IMR-90 (cell line): ENCODE measurements at regions not wholly inside any gene's neighbourhood (a gene's known extent, or its start where the extent isn't known, plus 50 kb on each side); places are given as distances from the start of the nearest gene placed in this dataset.

Experiments used
- ATAC-seq: fragments of 200-7000 bp; cut with Tn5 transposase; 2 replicates; pipeline ENCODE4 v1.9.1; 2020; ENCODE audit warnings: low read depth, mild to moderate bottlenecking, moderate library complexity
- BruUV-seq: library from RNA; stranded (reverse); fragments of 400-500 nt; replicated peaks from 2 replicates; lab custom pipeline; 2021; lab: Mats Ljungman, UMichigan
- CTCF ChIA-PET: fragments of 300-600 bp; formaldehyde crosslinking; extraction: SDS; loops from one replicate; lab custom pipeline; 2021; ENCODE audit warnings: antibody characterized with exemption; lab: Yijun Ruan, JAX
- POLR2A ChIA-PET: fragments of 300-600 bp; sonication (Branson Sonifier 250); formaldehyde crosslinking; loops from one replicate; lab custom pipeline; 2022; ENCODE audit warnings: antibody characterized with exemption; ENCODE audit not compliant: unreplicated experiment; lab: Charles Lee
- DNase-seq: peaks from one replicate; pipeline ENCODE4 v3.0.0; 2013
- H2AFZ ChIP-seq: replicated peaks from 2 replicates; pipeline ENCODE3; 2013; ENCODE audit warnings: low read length, mild to moderate bottlenecking; ENCODE audit not compliant: poor library complexity
- H2AK5ac ChIP-seq: 2 replicates; pipeline ENCODE4 v1.6.1; 2013; ENCODE audit warnings: low read depth, low read length, inconsistent platforms
- H2AK9ac ChIP-seq: replicated peaks from 2 replicates; pipeline ENCODE3; 2013; ENCODE audit warnings: mild to moderate bottlenecking, low read depth, low read length, moderate library complexity; ENCODE audit not compliant: poor library complexity
- H2BK120ac ChIP-seq: 2 replicates; pipeline ENCODE4 v1.6.1; 2013; ENCODE audit warnings: low read depth, low read length, inconsistent platforms
- H2BK15ac ChIP-seq: 3 replicates; pipeline ENCODE4 v1.6.1; 2013; ENCODE audit warnings: low read depth, low read length, inconsistent platforms
- H2BK20ac ChIP-seq: 2 replicates; pipeline ENCODE4 v1.6.1; 2013; ENCODE audit warnings: low read depth, mild to moderate bottlenecking, inconsistent platforms, low read length, moderate library complexity
- H2BK5ac ChIP-seq: 2 replicates; pipeline ENCODE4 v1.6.1; 2013; ENCODE audit warnings: mild to moderate bottlenecking, low read depth, low read length, inconsistent platforms; ENCODE audit not compliant: poor library complexity, severe bottlenecking
- H3K14ac ChIP-seq: replicated peaks from 2 replicates; pipeline ENCODE4 v1.6.1; 2013; ENCODE audit warnings: low read depth, low read length, inconsistent platforms
- H3K18ac ChIP-seq: 2 replicates; pipeline ENCODE4 v1.6.1; 2013; ENCODE audit warnings: low read depth, low read length, control low read depth
- H3K23ac ChIP-seq: 2 replicates; pipeline ENCODE4 v1.6.1; 2013; ENCODE audit warnings: low read depth, low read length, inconsistent platforms
- H3K27ac ChIP-seq: 2 replicates; pipeline ENCODE4 v1.5.1; 2013; ENCODE audit warnings: mild to moderate bottlenecking, control low read depth, low read length; ENCODE audit not compliant: insufficient read depth
- H3K27me3 ChIP-seq: 2 replicates; pipeline ENCODE4 v1.6.1; 2013; ENCODE audit warnings: low read length; ENCODE audit not compliant: control insufficient read depth, insufficient read depth
- H3K36me3 ChIP-seq: 2 replicates; pipeline ENCODE4 v1.6.1; 2013; ENCODE audit warnings: low read length, mixed read lengths; ENCODE audit not compliant: control insufficient read depth, insufficient read depth
- H3K4ac ChIP-seq: 2 replicates; pipeline ENCODE4 v1.6.1; 2013; ENCODE audit warnings: low read depth, low read length, inconsistent platforms
- H3K4me1 ChIP-seq: 2 replicates; pipeline ENCODE4 v1.6.1; 2013; ENCODE audit warnings: low read length, mixed read lengths; ENCODE audit not compliant: control insufficient read depth, insufficient read depth
- H3K4me2 ChIP-seq: 2 replicates; pipeline ENCODE4 v1.6.1; 2013; ENCODE audit warnings: low read depth, mild to moderate bottlenecking, control low read depth, low read length, moderate library complexity
- H3K4me3 ChIP-seq: 2 replicates; pipeline ENCODE4 v1.5.1; 2013; ENCODE audit warnings: low read depth, mild to moderate bottlenecking, control low read depth, low read length, moderate library complexity; ENCODE audit not compliant: insufficient read depth
- H3K56ac ChIP-seq: 2 replicates; pipeline ENCODE4 v1.6.1; 2013; ENCODE audit warnings: low read length, inconsistent platforms; ENCODE audit not compliant: insufficient read depth; ENCODE audit errors: extremely low read depth
- H3K79me1 ChIP-seq, 2 experiments: 2 replicates each; pipeline ENCODE4 v1.6.1; 2013; ENCODE audit warnings: low read length in 2 of 2, inconsistent platforms in 1 of 2, low read depth in 1 of 2
- H3K9ac ChIP-seq: 2 replicates; pipeline ENCODE4 v1.6.1; 2013; ENCODE audit warnings: low read depth, low read length, control low read depth
- H3K9me1 ChIP-seq: 2 replicates; pipeline ENCODE4 v1.6.1; 2013; ENCODE audit warnings: low read length, inconsistent platforms; ENCODE audit not compliant: insufficient read depth
- H3K9me3 ChIP-seq: 2 replicates; pipeline ENCODE4 v1.6.1; 2013; ENCODE audit warnings: low read length; ENCODE audit not compliant: control insufficient read depth, insufficient read depth
- H4K20me1 ChIP-seq: 2 replicates; pipeline ENCODE4 v1.6.1; 2013; ENCODE audit warnings: low read length, inconsistent platforms; ENCODE audit not compliant: insufficient read depth
- H4K5ac ChIP-seq: 2 replicates; pipeline ENCODE4 v1.6.1; 2013; ENCODE audit warnings: mild to moderate bottlenecking, low read depth, low read length, control low read depth
- H4K8ac ChIP-seq, 2 experiments: 2 replicates each; pipeline ENCODE4 v1.6.1; 2013; ENCODE audit warnings: low read depth in 2 of 2, low read length in 2 of 2, control low read depth in 1 of 2, inconsistent platforms in 1 of 2
- H4K91ac ChIP-seq: 2 replicates; pipeline ENCODE4 v1.6.1; 2013; ENCODE audit warnings: low read depth, low read length, inconsistent platforms; ENCODE audit not compliant: insufficient read depth
- BHLHE40 ChIP-seq: fragments of 150-350 bp; IDR thresholded peaks from 2 replicates; pipeline ENCODE4 v1.6.1; 2016; ENCODE audit warnings: mild to moderate bottlenecking, low read depth, low read length
- CEBPB ChIP-seq: IDR thresholded peaks from 2 replicates; pipeline ENCODE4 v1.6.1; 2012; ENCODE audit warnings: low read depth, low read length, improper control_type of control experiment
- CHD1 ChIP-seq: IDR thresholded peaks from 2 replicates; pipeline ENCODE4 v1.6.1; 2012; ENCODE audit warnings: low read depth, low read length, improper control_type of control experiment
- FOS ChIP-seq: fragments of 150-350 bp; IDR thresholded peaks from 2 replicates; pipeline ENCODE4 v1.6.1; 2016; ENCODE audit warnings: low read depth, low read length
- MAFK ChIP-seq: IDR thresholded peaks from 2 replicates; pipeline ENCODE4 v1.6.1; 2012; ENCODE audit warnings: low read depth, low read length, improper control_type of control experiment
- MAZ ChIP-seq: IDR thresholded peaks from 2 replicates; pipeline ENCODE4 v1.6.1; 2012; ENCODE audit warnings: low read depth, mild to moderate bottlenecking, low read length, improper control_type of control experiment, moderate library complexity, borderline replicate concordance
- MXI1 ChIP-seq: IDR thresholded peaks from 2 replicates; pipeline ENCODE4 v1.6.1; 2012; ENCODE audit warnings: low read depth, mild to moderate bottlenecking, low read length, moderate library complexity, borderline replicate concordance
- NFE2L2 ChIP-seq: fragments of 150-350 bp; IDR thresholded peaks from 2 replicates; pipeline ENCODE4 v1.6.1; 2016; ENCODE audit warnings: low read depth, mild to moderate bottlenecking, low read length
- POLR2A ChIP-seq: IDR thresholded peaks from 2 replicates; pipeline ENCODE4 v1.6.1; 2012; ENCODE audit warnings: mild to moderate bottlenecking, low read depth, low read length
- RAD21 ChIP-seq: IDR thresholded peaks from 2 replicates; pipeline ENCODE4 v1.6.1; 2012; ENCODE audit warnings: low read length, improper control_type of control experiment
- RCOR1 ChIP-seq: IDR thresholded peaks from 2 replicates; pipeline ENCODE4 v1.6.1; 2012; ENCODE audit warnings: mild to moderate bottlenecking, low read length, improper control_type of control experiment; ENCODE audit not compliant: insufficient replicate concordance
- RFX5 ChIP-seq: IDR thresholded peaks from 2 replicates; pipeline ENCODE4 v1.8.0; 2012; ENCODE audit warnings: low read depth, mild to moderate bottlenecking, low read length, moderate library complexity
- SMC3 ChIP-seq: fragments of 150-350 bp; IDR thresholded peaks from 2 replicates; pipeline ENCODE4 v1.6.1; 2016; ENCODE audit warnings: low read depth, mild to moderate bottlenecking, antibody characterized with exemption, low read length, moderate library complexity
- WGBS, 2 experiments: methylation state at CpG; one replicate each; pipeline versions ENCODE4 v1.1.5 to v1.1.7; 2013; ENCODE audit warnings: missing lambda C conversion rate in 2 of 2; ENCODE audit not compliant: insufficient read length in 1 of 2; ENCODE audit errors: extremely low coverage in 2 of 2; 5-methylcytosine and 5-hydroxymethylcytosine counted together
- dilution Hi-C: fragments of 300-500 bp; cut with HindIII; formaldehyde crosslinking; loops from one replicate; pipeline ENCODE4 v1.14.3; 2018; ENCODE audit warnings: low sequenced_read_pairs; ENCODE audit not compliant: unreplicated experiment
- in situ Hi-C: fragments of 300-500 bp; cut with MboI; formaldehyde crosslinking; loops from 3 replicates; pipeline ENCODE4 v1.14.3; 2019; ENCODE audit warnings: low sequenced_read_pairs, inconsistent platforms, mixed read lengths
- intact Hi-C: fragments of 100-400 bp; cut with micrococcal nuclease; formaldehyde crosslinking; loops from 2 replicates; pipeline ENCODE4 v1.10.0; 2022
- TF ChIP-seq, protein P1 (sequence below): fragments of 150-350 bp; IDR thresholded peaks from 2 replicates; pipeline ENCODE4 v1.6.1; 2017; ENCODE audit warnings: mild to moderate bottlenecking, antibody characterized with exemption, low read length, low read depth
- TF ChIP-seq, protein P2 (sequence below): conservative IDR thresholded peaks from 2 replicates; pipeline ENCODE4 v1.5.1; 2012; ENCODE audit warnings: mild to moderate bottlenecking, low read depth, low read length, improper control_type of control experiment
- TF ChIP-seq, protein P3 (sequence below): fragments of 150-350 bp; IDR thresholded peaks from 2 replicates; pipeline ENCODE4 v1.6.1; 2016; ENCODE audit warnings: low read depth, mild to moderate bottlenecking, low read length, moderate library complexity, borderline replicate concordance

DNA sequence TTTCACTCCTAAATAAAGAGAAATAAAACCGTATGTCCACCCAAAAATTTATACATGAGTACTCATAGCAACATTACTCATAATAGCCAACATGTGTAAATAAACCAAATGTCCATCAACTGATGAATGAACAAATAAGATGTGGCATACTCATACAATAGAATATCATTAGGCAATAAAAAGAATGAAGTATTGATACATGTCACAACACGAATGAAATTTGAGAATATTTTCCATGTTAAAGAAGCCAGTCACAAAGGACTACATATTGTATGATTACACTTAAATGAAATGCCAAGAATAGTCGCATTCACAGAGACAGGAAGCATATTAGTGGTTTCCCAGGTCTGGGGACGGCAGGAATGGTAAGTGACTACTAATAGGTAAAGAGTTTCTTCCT, 869.2 kb downstream of the IGSF11 start:
- no peak overlapping the region for H3K14ac ChIP-seq
- H2AFZ ChIP-seq, result no peak overlapping the region
- no peaks in the 10 kb centered on the region for H3K9me1 ChIP-seq
- no CpG with 5 or more reads among the region's 4 CpGs for WGBS, 2 experiments
- in situ Hi-C loops, result no loop called here
- dilution Hi-C loops, result no loop called here
- no peak overlapping the region for H2AK9ac ChIP-seq
- no peak overlapping the region for H2BK5ac ChIP-seq
- ChIA-PET CTCF (no interaction called here), POLR2A (no interaction called here)
- no peak overlapping the region for H2AK5ac ChIP-seq
- no peak overlapping the region for H3K9ac ChIP-seq
- H3K9me3 ChIP-seq, result no peaks in the 10 kb centered on the region
- no peak overlapping the region for H3K4ac ChIP-seq
- no peak overlapping the region for H3K4me3 ChIP-seq
- no peak for DNase-seq
- H3K27me3 ChIP-seq, result no peaks in the 10 kb centered on the region
- no peaks in the 10 kb centered on the region for H3K79me1 ChIP-seq
- no peak overlapping the region for H3K18ac ChIP-seq
- no peak overlapping the region for H2BK120ac ChIP-seq
- H3K56ac ChIP-seq, result no peak overlapping the region
- ATAC-seq, result no peak
- no peak overlapping the region for H3K27ac ChIP-seq
- no peak overlapping the region for H2BK20ac ChIP-seq
- H3K23ac ChIP-seq, result no peak overlapping the region
- intact Hi-C loops, result no loop called here
- no peak overlapping the region for H4K5ac ChIP-seq
- H4K8ac ChIP-seq, result no peak overlapping the region
- H3K4me2 ChIP-seq, result no peak overlapping the region
- H4K91ac ChIP-seq, result no peak overlapping the region
- H4K20me1 ChIP-seq, result no peaks in the 10 kb centered on the region
- H3K36me3 ChIP-seq, result no peaks in the 10 kb centered on the region
- BruUV-seq, result no TSS peak
- H2BK15ac ChIP-seq, result no peak overlapping the region
- TF ChIP-seq CHD1 (no peak), MAFK (no peak), BHLHE40 (no peak), NFE2L2 (no peak), RCOR1 (no peak), RAD21 (no peak), POLR2A (no peak), RFX5 (no peak), SMC3 (no peak), CEBPB (no peak), FOS (no peak), MAZ (no peak), MXI1 (no peak)
- TF ChIP-seq, protein P1, sequence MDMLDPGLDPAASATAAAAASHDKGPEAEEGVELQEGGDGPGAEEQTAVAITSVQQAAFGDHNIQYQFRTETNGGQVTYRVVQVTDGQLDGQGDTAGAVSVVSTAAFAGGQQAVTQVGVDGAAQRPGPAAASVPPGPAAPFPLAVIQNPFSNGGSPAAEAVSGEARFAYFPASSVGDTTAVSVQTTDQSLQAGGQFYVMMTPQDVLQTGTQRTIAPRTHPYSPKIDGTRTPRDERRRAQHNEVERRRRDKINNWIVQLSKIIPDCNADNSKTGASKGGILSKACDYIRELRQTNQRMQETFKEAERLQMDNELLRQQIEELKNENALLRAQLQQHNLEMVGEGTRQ, result no peak
- TF ChIP-seq, protein P2, sequence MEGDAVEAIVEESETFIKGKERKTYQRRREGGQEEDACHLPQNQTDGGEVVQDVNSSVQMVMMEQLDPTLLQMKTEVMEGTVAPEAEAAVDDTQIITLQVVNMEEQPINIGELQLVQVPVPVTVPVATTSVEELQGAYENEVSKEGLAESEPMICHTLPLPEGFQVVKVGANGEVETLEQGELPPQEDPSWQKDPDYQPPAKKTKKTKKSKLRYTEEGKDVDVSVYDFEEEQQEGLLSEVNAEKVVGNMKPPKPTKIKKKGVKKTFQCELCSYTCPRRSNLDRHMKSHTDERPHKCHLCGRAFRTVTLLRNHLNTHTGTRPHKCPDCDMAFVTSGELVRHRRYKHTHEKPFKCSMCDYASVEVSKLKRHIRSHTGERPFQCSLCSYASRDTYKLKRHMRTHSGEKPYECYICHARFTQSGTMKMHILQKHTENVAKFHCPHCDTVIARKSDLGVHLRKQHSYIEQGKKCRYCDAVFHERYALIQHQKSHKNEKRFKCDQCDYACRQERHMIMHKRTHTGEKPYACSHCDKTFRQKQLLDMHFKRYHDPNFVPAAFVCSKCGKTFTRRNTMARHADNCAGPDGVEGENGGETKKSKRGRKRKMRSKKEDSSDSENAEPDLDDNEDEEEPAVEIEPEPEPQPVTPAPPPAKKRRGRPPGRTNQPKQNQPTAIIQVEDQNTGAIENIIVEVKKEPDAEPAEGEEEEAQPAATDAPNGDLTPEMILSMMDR, result no peak
- TF ChIP-seq, protein P3, sequence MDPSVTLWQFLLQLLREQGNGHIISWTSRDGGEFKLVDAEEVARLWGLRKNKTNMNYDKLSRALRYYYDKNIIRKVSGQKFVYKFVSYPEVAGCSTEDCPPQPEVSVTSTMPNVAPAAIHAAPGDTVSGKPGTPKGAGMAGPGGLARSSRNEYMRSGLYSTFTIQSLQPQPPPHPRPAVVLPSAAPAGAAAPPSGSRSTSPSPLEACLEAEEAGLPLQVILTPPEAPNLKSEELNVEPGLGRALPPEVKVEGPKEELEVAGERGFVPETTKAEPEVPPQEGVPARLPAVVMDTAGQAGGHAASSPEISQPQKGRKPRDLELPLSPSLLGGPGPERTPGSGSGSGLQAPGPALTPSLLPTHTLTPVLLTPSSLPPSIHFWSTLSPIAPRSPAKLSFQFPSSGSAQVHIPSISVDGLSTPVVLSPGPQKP, result no peak
- no peaks in the 10 kb centered on the region for H3K4me1 ChIP-seq
